Osteoblast (primary cell): ENCODE measurements at regions not wholly inside any gene's neighbourhood (a gene's known extent, or its start where the extent isn't known, plus 50 kb on each side); places are given as distances from the start of the nearest gene placed in this dataset.
A peak's percentile ranks its signal among the peaks of the same experiment; 100 is the strongest.

Experiments
- DNase-seq: peaks from one replicate; pipeline ENCODE4 v3.0.0; 2011; ENCODE audit warnings: low spot score, mixed read lengths; ENCODE audit not compliant: insufficient read length; ENCODE audit errors: missing footprints
- H2AFZ ChIP-seq: 2 replicates; pipeline ENCODE4 v1.6.0; 2011; ENCODE audit warnings: mild to moderate bottlenecking, low read length
- H3K27ac ChIP-seq: 2 replicates; pipeline ENCODE4 v1.5.1; 2011; ENCODE audit warnings: mild to moderate bottlenecking, low read depth, low read length, moderate library complexity
- H3K27me3 ChIP-seq: 2 replicates; pipeline ENCODE4 v1.6.0; 2012; ENCODE audit warnings: mild to moderate bottlenecking, control low read depth, inconsistent platforms, low read length, moderate library complexity; ENCODE audit not compliant: insufficient read depth
- H3K36me3 ChIP-seq: 2 replicates; pipeline ENCODE4 v1.5.1; 2011; ENCODE audit warnings: mild to moderate bottlenecking, low read length, control low read depth, moderate library complexity; ENCODE audit not compliant: insufficient read depth
- H3K4me1 ChIP-seq: 2 replicates; pipeline ENCODE4 v1.5.1; 2011; ENCODE audit warnings: mild to moderate bottlenecking, low read length, control low read depth, moderate library complexity; ENCODE audit not compliant: insufficient read depth
- H3K4me2 ChIP-seq: 2 replicates; pipeline ENCODE4 v1.6.0; 2011; ENCODE audit warnings: mild to moderate bottlenecking, low read length; ENCODE audit not compliant: insufficient read depth
- H3K4me3 ChIP-seq: fragments of 200-600 bp; sonication (generic); 3 replicates; pipeline ENCODE4 v1.5.1; 2012; ENCODE audit warnings: mild to moderate bottlenecking, low read length, inconsistent platforms; ENCODE audit not compliant: insufficient read depth
- H3K79me2 ChIP-seq: 2 replicates; pipeline ENCODE4 v1.6.0; 2012; ENCODE audit warnings: mild to moderate bottlenecking, low read length, control low read depth, inconsistent platforms; ENCODE audit not compliant: insufficient read depth
- H3K9me3 ChIP-seq: 2 replicates; pipeline ENCODE4 v1.5.1; 2011; ENCODE audit warnings: low read depth, low read length, control low read depth
- H4K20me1 ChIP-seq: 2 replicates; pipeline ENCODE4 v1.6.0; 2012; ENCODE audit warnings: mild to moderate bottlenecking, low read length, control low read depth; ENCODE audit not compliant: insufficient read depth
- CTCF ChIP-seq: IDR thresholded peaks from 2 replicates; pipeline ENCODE4 v1.5.1; 2011; ENCODE audit warnings: mild to moderate bottlenecking, low read depth, low read length, moderate library complexity; ENCODE audit errors: extremely low read depth

GRCh38 chr6:95354551-95354950 lies 222.8 kb upstream of the MANEA start:
- no peaks in the 10 kb centered on the region for H3K4me1 ChIP-seq
- no peak for TF ChIP-seq CTCF
- H2AFZ ChIP-seq: no peak overlapping the region

GRCh38 chr6:95357380-95358020 lies 219.8 kb upstream of the MANEA start:
- H3K27ac ChIP-seq: no peak overlapping the region
- TF ChIP-seq CTCF: no peak

More at GRCh38 chr6:95354551-95354950, 222.8 kb upstream of the MANEA start:
- H3K27me3 ChIP-seq: no peaks in the 10 kb centered on the region
- H3K9me3 ChIP-seq: no peaks in the 10 kb centered on the region
- DNase-seq: no peak
- no peak overlapping the region for H3K4me2 ChIP-seq
- H3K4me3 ChIP-seq: no peak overlapping the region
- H3K79me2 ChIP-seq: no peaks in the 10 kb centered on the region
- H3K36me3 ChIP-seq: no peaks in the 10 kb centered on the region
- H4K20me1 ChIP-seq: no peaks in the 10 kb centered on the region
- no peak overlapping the region for H3K27ac ChIP-seq

GRCh38 chr6:95364016-95364604 lies 213.2 kb upstream of the MANEA start:
- Histone ChIP-seq H3K4me3 (no peak overlapping the region), H3K4me1 (no peaks in the 10 kb centered on the region), H3K79me2 (no peaks in the 10 kb centered on the region), H4K20me1 (no peaks in the 10 kb centered on the region), H2AFZ (no peak overlapping the region), H3K27me3 (no peaks in the 10 kb centered on the region), H3K4me2 (no peak overlapping the region), H3K9me3 (no peaks in the 10 kb centered on the region), H3K36me3 (no peaks in the 10 kb centered on the region), H3K27ac (no peak overlapping the region)
- no peak for DNase-seq
- TF ChIP-seq CTCF: peak; percentile 31

More at GRCh38 chr6:95357380-95358020, 219.8 kb upstream of the MANEA start:
- Histone ChIP-seq H3K36me3 (no peaks in the 10 kb centered on the region), H3K79me2 (no peaks in the 10 kb centered on the region), H3K4me1 (no peaks in the 10 kb centered on the region), H3K4me2 (no peak overlapping the region), H3K27me3 (no peaks in the 10 kb centered on the region), H3K4me3 (no peak overlapping the region), H2AFZ (no peak overlapping the region), H3K9me3 (no peaks in the 10 kb centered on the region), H4K20me1 (no peaks in the 10 kb centered on the region)
- DNase-seq: peak; percentile 5

GRCh38 chr6:95365454-95365853 lies 211.9 kb upstream of the MANEA start:
- H3K27ac ChIP-seq: no peak overlapping the region
- no peak overlapping the region for H2AFZ ChIP-seq
- no peak overlapping the region for H3K4me3 ChIP-seq
- H4K20me1 ChIP-seq: no peaks in the 10 kb centered on the region
- no peaks in the 10 kb centered on the region for H3K79me2 ChIP-seq
- no peaks in the 10 kb centered on the region for H3K36me3 ChIP-seq
- no peaks in the 10 kb centered on the region for H3K4me1 ChIP-seq
- H3K4me2 ChIP-seq: no peak overlapping the region
- H3K9me3 ChIP-seq: no peaks in the 10 kb centered on the region
- no peaks in the 10 kb centered on the region for H3K27me3 ChIP-seq
- TF ChIP-seq CTCF: no peak
- no peak for DNase-seq
